ENCODE measurements at regions not wholly inside any gene's neighbourhood (a gene's known extent, or its start where the extent isn't known, plus 50 kb on each side); places are given as distances from the start of the nearest gene placed in this dataset.

- TF ChIP-seq CTCF (IDR thresholded peaks at IDR 0.05): no peak
- TF ChIP-seq ZFX (IDR thresholded peaks at IDR 0.05; ENCODE audit: borderline replicate concordance): no peak
Observed at GRCh38 chr15:46452297-46452820, 817.5 kb downstream of the SQOR start.
